H9 (cell line): ENCODE measurements at regions not wholly inside any gene's neighbourhood (a gene's known extent, or its start where the extent isn't known, plus 50 kb on each side); places are given as distances from the start of the nearest gene placed in this dataset.
A peak's percentile ranks its signal among the peaks of the same experiment; 100 is the strongest.

Experiments
- DNase-seq: peaks from one replicate; pipeline ENCODE4 v3.0.0-alpha.2; 2017
- H2AFZ ChIP-seq: one replicate; pipeline ENCODE4 v1.6.1; 2013; ENCODE audit warnings: mild to moderate bottlenecking, low read length, control low read depth, moderate library complexity
- H2AK5ac ChIP-seq: 2 replicates; pipeline ENCODE4 v1.6.1; 2013; ENCODE audit warnings: low read length, control low read depth, mixed read lengths; ENCODE audit not compliant: insufficient read length
- H2BK120ac ChIP-seq: one replicate; pipeline ENCODE4 v1.6.1; 2013; ENCODE audit warnings: low read depth, mild to moderate bottlenecking, low read length, control low read depth, inconsistent platforms; ENCODE audit not compliant: poor library complexity, severe bottlenecking
- H2BK12ac ChIP-seq: 2 replicates; pipeline ENCODE4 v1.6.1; 2013; ENCODE audit warnings: low read length, control low read depth, mixed read lengths, low read depth; ENCODE audit not compliant: insufficient read length
- H2BK15ac ChIP-seq: 2 replicates; pipeline ENCODE4 v1.6.1; 2013; ENCODE audit warnings: low read depth, low read length, control low read depth
- H2BK20ac ChIP-seq: one replicate; pipeline ENCODE4 v1.6.1; 2013; ENCODE audit warnings: low read depth, mild to moderate bottlenecking, low read length, control low read depth, inconsistent platforms; ENCODE audit not compliant: poor library complexity, severe bottlenecking
- H2BK5ac ChIP-seq: 2 replicates; pipeline ENCODE4 v1.6.1; 2013; ENCODE audit warnings: low read length, control low read depth, mixed read lengths; ENCODE audit not compliant: insufficient read length
- H3K14ac ChIP-seq: 2 replicates; pipeline ENCODE4 v1.6.1; 2013; ENCODE audit warnings: low read length, control low read depth; ENCODE audit not compliant: insufficient read depth
- H3K18ac ChIP-seq: 2 replicates; pipeline ENCODE4 v1.6.1; 2013; ENCODE audit warnings: low read depth, mild to moderate bottlenecking, mixed read lengths, low read length, control low read depth; ENCODE audit not compliant: insufficient read length
- H3K23ac ChIP-seq: 2 replicates; pipeline ENCODE4 v1.6.1; 2013; ENCODE audit warnings: low read length, control low read depth, mixed read lengths, low read depth; ENCODE audit not compliant: insufficient read length
- H3K23me2 ChIP-seq: 2 replicates; pipeline ENCODE4 v1.6.1; 2013; ENCODE audit warnings: low read depth, mild to moderate bottlenecking, mixed read lengths, low read length, control low read depth; ENCODE audit not compliant: insufficient read length, poor library complexity, severe bottlenecking
- H3K27ac ChIP-seq: 2 replicates; pipeline ENCODE4 v1.5.1; 2013; ENCODE audit warnings: low read length, control low read depth, mixed read lengths, low read depth; ENCODE audit not compliant: insufficient read length
- H3K27me3 ChIP-seq: 2 replicates; pipeline ENCODE4 v1.6.1; 2013; ENCODE audit warnings: low read length, control low read depth, inconsistent platforms; ENCODE audit not compliant: insufficient read depth
- H3K4ac ChIP-seq: 2 replicates; pipeline ENCODE4 v1.6.1; 2013; ENCODE audit warnings: low read depth, mild to moderate bottlenecking, control low read depth, inconsistent platforms, low read length, moderate library complexity
- H3K4me1 ChIP-seq: 2 replicates; pipeline ENCODE4 v1.6.1; 2013; ENCODE audit warnings: low read length, control low read depth, inconsistent platforms; ENCODE audit not compliant: insufficient read depth
- H3K4me2 ChIP-seq: 2 replicates; pipeline ENCODE4 v1.6.1; 2013; ENCODE audit warnings: low read length, control low read depth, mixed read lengths; ENCODE audit not compliant: insufficient read length, insufficient read depth
- H3K56ac ChIP-seq: 2 replicates; pipeline ENCODE4 v1.6.1; 2013; ENCODE audit warnings: low read depth, mild to moderate bottlenecking, mixed read lengths, low read length, control low read depth; ENCODE audit not compliant: insufficient read length
- H3K79me1 ChIP-seq: 2 replicates; pipeline ENCODE4 v1.6.1; 2013; ENCODE audit warnings: low read depth, mild to moderate bottlenecking, moderate library complexity, low read length, control low read depth, inconsistent platforms; ENCODE audit not compliant: insufficient read depth, poor library complexity, severe bottlenecking
- H3K79me2 ChIP-seq: 2 replicates; pipeline ENCODE4 v1.6.1; 2013; ENCODE audit warnings: low read length, control low read depth, inconsistent platforms; ENCODE audit not compliant: insufficient read depth
- H3K9ac ChIP-seq: 2 replicates; pipeline ENCODE4 v1.6.1; 2013; ENCODE audit warnings: low read length, control low read depth, mixed read lengths; ENCODE audit not compliant: insufficient read length; ENCODE audit errors: extremely low read depth
- H3K9me3 ChIP-seq: one replicate; pipeline ENCODE4 v1.6.1; 2013; ENCODE audit warnings: low read depth, low read length, inconsistent platforms; ENCODE audit not compliant: control insufficient read depth
- H3T11ph ChIP-seq: one replicate; pipeline ENCODE4 v1.6.1; 2013; ENCODE audit warnings: mild to moderate bottlenecking, low read length, control low read depth, inconsistent platforms
- H4K20me1 ChIP-seq: one replicate; pipeline ENCODE4 v1.6.1; 2013; ENCODE audit not compliant: control insufficient read depth, insufficient read length, insufficient read depth
- H4K5ac ChIP-seq: 2 replicates; pipeline ENCODE4 v1.6.1; 2013; ENCODE audit warnings: low read depth, mild to moderate bottlenecking, mixed read lengths, low read length, control low read depth; ENCODE audit not compliant: insufficient read length
- H4K8ac ChIP-seq: replicated peaks from 2 replicates; pipeline ENCODE4 v1.6.1; 2013; ENCODE audit warnings: low read length, control low read depth, mixed read lengths, low read depth; ENCODE audit not compliant: insufficient read length
- H4K91ac ChIP-seq: 2 replicates; pipeline ENCODE4 v1.6.1; 2013; ENCODE audit warnings: low read depth, mild to moderate bottlenecking, moderate library complexity, mixed read lengths, low read length, control low read depth; ENCODE audit not compliant: insufficient read length
- H3K27ac Mint-ChIP-seq, 3 experiments: 2 replicates in 2 of 3; 3 replicates in 1 of 3; pipeline ENCODE4 v1.8.0; 2020 to 2021; ENCODE audit warnings: mixed read lengths in 3 of 3, mild to moderate bottlenecking in 1 of 3, moderate library complexity in 1 of 3
- H3K27me3 Mint-ChIP-seq: 2 replicates; pipeline ENCODE4 v1.8.0; 2021; ENCODE audit warnings: low read depth, mild to moderate bottlenecking, moderate library complexity, mixed read lengths
- H3K36me3 Mint-ChIP-seq, 3 experiments: 2 replicates in 2 of 3; 3 replicates in 1 of 3; pipeline ENCODE4 v1.8.0; 2020 to 2021; ENCODE audit warnings: low read depth in 3 of 3, mixed read lengths in 3 of 3; ENCODE audit not compliant: insufficient read depth in 1 of 3
- H3K4me1 Mint-ChIP-seq, 2 experiments: 2 replicates each; pipeline ENCODE4 v1.8.0; 2020; ENCODE audit warnings: mixed read lengths in 2 of 2
- H3K4me3 Mint-ChIP-seq, 2 experiments: 2 replicates in 1 of 2; 3 replicates in 1 of 2; pipeline ENCODE4 v1.8.0; 2020 to 2021; ENCODE audit warnings: mild to moderate bottlenecking in 2 of 2, mixed read lengths in 2 of 2, moderate library complexity in 1 of 2
- H3K9me3 Mint-ChIP-seq, 2 experiments: 2 replicates in 1 of 2; 3 replicates in 1 of 2; pipeline ENCODE4 v1.8.0; 2020; ENCODE audit warnings: mild to moderate bottlenecking in 2 of 2, mixed read lengths in 2 of 2, moderate library complexity in 1 of 2
- CTCF ChIP-seq: fragments of 200-600 bp; sonication (generic); conservative IDR thresholded peaks from 3 replicates; pipeline ENCODE4 v1.8.0; 2021; ENCODE audit warnings: antibody characterized with exemption, mild to moderate bottlenecking
- WGBS: extraction: QIAGEN DNeasy Blood & Tissue Kit; methylation state at CpG from one replicate; pipeline ENCODE4 v1.1.7; 2013; ENCODE audit warnings: missing lambda C conversion rate, low lambda C conversion rate, mixed read lengths; ENCODE audit not compliant: insufficient read length; ENCODE audit errors: extremely low coverage; 5-methylcytosine and 5-hydroxymethylcytosine counted together

- Histone ChIP-seq H3K14ac (no peak overlapping the region), H3T11ph (no peak overlapping the region), H2BK20ac (no peak overlapping the region), H4K91ac (no peak overlapping the region), H2BK120ac (no peak overlapping the region), H3K4ac (no peak overlapping the region), H4K20me1 (no peaks in the 10 kb centered on the region), H2AK5ac (no peak overlapping the region), H2AFZ (no peak overlapping the region), H2BK12ac (no peak overlapping the region), H2BK5ac (no peak overlapping the region), H3K9ac (no peak overlapping the region), H3K23ac (no peak overlapping the region), H3K23me2 (no peaks in the 10 kb centered on the region), H4K8ac (no peak overlapping the region), H3K4me2 (peak overlapping the region; percentile 26), H3K79me2 (no peaks in the 10 kb centered on the region), H3K9me3 (no peaks in the 10 kb centered on the region), H3K56ac (no peak overlapping the region), H3K27ac (no peak overlapping the region), H2BK15ac (no peak overlapping the region), H3K4me1 (peaks cover 4% of the 10 kb centered on the region; the same call in 1 of the 2 replicates), H3K18ac (no peak overlapping the region), H3K27me3 (no peaks in the 10 kb centered on the region), H4K5ac (no peak overlapping the region), H3K79me1 (no peaks in the 10 kb centered on the region)
- peaks cover 16 to 19% of the 10 kb centered on the region in 2 experiments for H3K4me1 Mint-ChIP-seq
- no peak for TF ChIP-seq CTCF
- WGBS, result no CpG with 5 or more reads among the region's 4 CpGs
- H3K4me3 Mint-ChIP-seq, result peak overlapping the region in 1 of 2 experiments; percentile 42; a peak in 1 of 5 replicates
- DNase-seq, result peak; percentile 75
- no peak overlapping the region for H3K27ac Mint-ChIP-seq
- no peaks in the 10 kb centered on the region for H3K27me3 Mint-ChIP-seq
- H3K9me3 Mint-ChIP-seq, result no peaks in the 10 kb centered on the region
- peaks cover 0 to 2% (median 0%) of the 10 kb centered on the region in 3 experiments; a peak in 1 of 7 replicates for H3K36me3 Mint-ChIP-seq
These were observed 2119.8 kb upstream of the CELF4 start for GRCh38 chr18:39685303-39685902.
